ENCODE measurements at regions not wholly inside any gene's neighbourhood (a gene's known extent, or its start where the extent isn't known, plus 50 kb on each side); places are given as distances from the start of the nearest gene placed in this dataset.

DNA sequence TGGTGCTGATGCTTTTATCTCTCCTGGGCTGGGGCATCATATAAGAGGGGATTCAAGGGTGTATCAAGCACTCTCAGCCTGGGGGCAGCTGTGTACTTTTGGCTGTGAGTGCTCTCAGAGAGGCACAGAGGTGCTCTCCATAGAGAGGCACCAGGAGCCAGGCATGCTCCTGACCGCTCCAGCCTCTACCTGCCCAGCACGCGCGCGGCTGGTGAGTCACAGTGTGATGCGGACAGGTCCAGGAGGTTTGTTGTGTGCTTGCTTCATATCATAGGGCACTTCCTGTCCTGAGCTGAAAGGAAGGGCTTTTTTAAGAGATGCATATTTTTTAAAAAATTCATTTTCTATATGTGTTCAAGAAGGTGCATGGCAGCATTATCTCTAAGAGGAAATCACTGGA is 93.6 kb upstream of the BCAR3 start:
- Histone ChIP-seq H3K27me3 (ENCODE audit: insufficient read depth, poor library complexity, severe bottlenecking) (no peaks in the 10 kb centered on the region), H3K27ac (replicated peaks) (no peak overlapping the region), H3K4me3 (replicated peaks; ENCODE audit: insufficient read depth, low read length) (no peak overlapping the region)
- TF ChIP-seq POLR2AphosphoS5 (IDR thresholded peaks at IDR 0.05; ENCODE audit: low read depth), result no peak
- TF ChIP-seq, protein P1, sequence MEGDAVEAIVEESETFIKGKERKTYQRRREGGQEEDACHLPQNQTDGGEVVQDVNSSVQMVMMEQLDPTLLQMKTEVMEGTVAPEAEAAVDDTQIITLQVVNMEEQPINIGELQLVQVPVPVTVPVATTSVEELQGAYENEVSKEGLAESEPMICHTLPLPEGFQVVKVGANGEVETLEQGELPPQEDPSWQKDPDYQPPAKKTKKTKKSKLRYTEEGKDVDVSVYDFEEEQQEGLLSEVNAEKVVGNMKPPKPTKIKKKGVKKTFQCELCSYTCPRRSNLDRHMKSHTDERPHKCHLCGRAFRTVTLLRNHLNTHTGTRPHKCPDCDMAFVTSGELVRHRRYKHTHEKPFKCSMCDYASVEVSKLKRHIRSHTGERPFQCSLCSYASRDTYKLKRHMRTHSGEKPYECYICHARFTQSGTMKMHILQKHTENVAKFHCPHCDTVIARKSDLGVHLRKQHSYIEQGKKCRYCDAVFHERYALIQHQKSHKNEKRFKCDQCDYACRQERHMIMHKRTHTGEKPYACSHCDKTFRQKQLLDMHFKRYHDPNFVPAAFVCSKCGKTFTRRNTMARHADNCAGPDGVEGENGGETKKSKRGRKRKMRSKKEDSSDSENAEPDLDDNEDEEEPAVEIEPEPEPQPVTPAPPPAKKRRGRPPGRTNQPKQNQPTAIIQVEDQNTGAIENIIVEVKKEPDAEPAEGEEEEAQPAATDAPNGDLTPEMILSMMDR (IDR thresholded peaks at IDR 0.05; ENCODE audit: insufficient read depth, low read length), result no peak
- DNase-seq (ENCODE audit: low read depth in 1 of 2, low spot score in 1 of 2), result no peak

DNA sequence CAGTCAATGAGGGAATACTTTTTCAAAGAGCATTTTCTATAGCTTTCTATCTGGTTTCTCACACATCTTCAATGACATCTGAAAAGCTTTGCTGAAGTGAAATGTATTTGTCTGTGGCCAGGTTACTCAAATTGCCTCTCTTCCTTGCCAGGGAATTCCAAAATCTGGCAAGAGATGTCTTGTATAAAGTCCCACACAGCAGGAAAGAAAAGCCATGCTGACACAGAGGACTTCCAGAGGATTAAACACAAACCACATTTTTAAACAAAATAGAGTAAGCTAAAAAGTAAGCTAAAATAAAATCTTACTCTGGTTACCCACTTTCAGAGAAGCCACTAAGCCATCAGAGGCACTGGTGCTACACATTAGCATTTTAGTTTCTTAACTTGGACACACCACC is 93.1 kb upstream of the BCAR3 start:
- no peak overlapping the region for H3K27ac ChIP-seq (replicated peaks)
- TF ChIP-seq, protein P1 (IDR thresholded peaks at IDR 0.05; ENCODE audit: insufficient read depth, low read length), result no peak
- no peak for TF ChIP-seq SPI1 (IDR thresholded peaks at IDR 0.05; ENCODE audit: borderline replicate concordance, low read depth)
- TF ChIP-seq, protein P2, sequence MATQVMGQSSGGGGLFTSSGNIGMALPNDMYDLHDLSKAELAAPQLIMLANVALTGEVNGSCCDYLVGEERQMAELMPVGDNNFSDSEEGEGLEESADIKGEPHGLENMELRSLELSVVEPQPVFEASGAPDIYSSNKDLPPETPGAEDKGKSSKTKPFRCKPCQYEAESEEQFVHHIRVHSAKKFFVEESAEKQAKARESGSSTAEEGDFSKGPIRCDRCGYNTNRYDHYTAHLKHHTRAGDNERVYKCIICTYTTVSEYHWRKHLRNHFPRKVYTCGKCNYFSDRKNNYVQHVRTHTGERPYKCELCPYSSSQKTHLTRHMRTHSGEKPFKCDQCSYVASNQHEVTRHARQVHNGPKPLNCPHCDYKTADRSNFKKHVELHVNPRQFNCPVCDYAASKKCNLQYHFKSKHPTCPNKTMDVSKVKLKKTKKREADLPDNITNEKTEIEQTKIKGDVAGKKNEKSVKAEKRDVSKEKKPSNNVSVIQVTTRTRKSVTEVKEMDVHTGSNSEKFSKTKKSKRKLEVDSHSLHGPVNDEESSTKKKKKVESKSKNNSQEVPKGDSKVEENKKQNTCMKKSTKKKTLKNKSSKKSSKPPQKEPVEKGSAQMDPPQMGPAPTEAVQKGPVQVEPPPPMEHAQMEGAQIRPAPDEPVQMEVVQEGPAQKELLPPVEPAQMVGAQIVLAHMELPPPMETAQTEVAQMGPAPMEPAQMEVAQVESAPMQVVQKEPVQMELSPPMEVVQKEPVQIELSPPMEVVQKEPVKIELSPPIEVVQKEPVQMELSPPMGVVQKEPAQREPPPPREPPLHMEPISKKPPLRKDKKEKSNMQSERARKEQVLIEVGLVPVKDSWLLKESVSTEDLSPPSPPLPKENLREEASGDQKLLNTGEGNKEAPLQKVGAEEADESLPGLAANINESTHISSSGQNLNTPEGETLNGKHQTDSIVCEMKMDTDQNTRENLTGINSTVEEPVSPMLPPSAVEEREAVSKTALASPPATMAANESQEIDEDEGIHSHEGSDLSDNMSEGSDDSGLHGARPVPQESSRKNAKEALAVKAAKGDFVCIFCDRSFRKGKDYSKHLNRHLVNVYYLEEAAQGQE (IDR thresholded peaks at IDR 0.05; ENCODE audit: insufficient replicate concordance, low read depth), result no peak
- TF ChIP-seq GABPA (IDR thresholded peaks at IDR 0.05; ENCODE audit: low read depth), result no peak
- TF ChIP-seq POLR2AphosphoS5 (IDR thresholded peaks at IDR 0.05; ENCODE audit: low read depth), result no peak
- H3K27me3 ChIP-seq (ENCODE audit: insufficient read depth, poor library complexity, severe bottlenecking), result no peaks in the 10 kb centered on the region
- no peak overlapping the region for H3K4me3 ChIP-seq (replicated peaks; ENCODE audit: insufficient read depth, low read length)
- DNase-seq (ENCODE audit: low read depth in 1 of 2, low spot score in 1 of 2), result no peak

DNA sequence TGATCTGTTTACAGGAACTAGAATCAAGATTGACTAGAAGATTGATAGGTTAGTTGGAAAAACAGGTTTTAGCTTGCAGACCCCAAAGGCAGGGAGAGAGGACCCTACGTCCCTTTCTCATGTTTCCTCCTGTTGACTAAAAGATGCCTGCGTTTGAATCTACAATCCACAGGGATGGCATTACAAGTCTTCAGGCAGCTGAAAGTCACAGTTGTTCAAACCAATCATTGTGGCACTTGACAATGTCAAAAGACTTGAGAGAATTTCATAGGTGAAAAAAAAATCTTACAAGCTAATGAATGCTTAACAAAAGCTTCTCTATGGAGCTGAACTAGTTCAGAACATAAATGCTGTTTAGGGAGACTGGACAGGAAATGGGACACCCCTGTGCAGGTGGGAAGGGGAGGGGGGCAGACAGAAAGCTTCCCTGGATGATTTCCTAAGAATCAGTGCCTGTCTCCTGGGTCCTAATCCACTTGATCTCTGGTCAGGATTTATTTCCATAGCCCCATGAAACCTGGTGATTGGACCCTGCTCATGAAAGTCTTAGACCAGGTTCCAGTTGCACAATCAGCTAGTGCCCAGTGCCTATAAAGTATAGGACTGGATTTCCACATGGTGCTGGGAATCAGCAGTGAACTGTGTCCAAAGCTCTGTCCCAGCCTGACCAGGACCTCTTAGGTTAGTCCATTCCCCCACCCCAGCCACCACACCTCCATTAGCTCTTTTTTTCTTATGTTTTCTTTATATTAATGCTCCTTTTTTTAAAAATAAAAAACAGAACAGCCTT is 91.6 kb upstream of the BCAR3 start:
- no peaks in the 10 kb centered on the region for H3K27me3 ChIP-seq (ENCODE audit: insufficient read depth, poor library complexity, severe bottlenecking)
- no peak overlapping the region for H3K4me3 ChIP-seq (replicated peaks; ENCODE audit: insufficient read depth, low read length)
- TF ChIP-seq GABPA (IDR thresholded peaks at IDR 0.05; ENCODE audit: low read depth) (no peak), SPI1 (IDR thresholded peaks at IDR 0.05; ENCODE audit: borderline replicate concordance, low read depth) (no peak), POLR2AphosphoS5 (IDR thresholded peaks at IDR 0.05; ENCODE audit: low read depth) (no peak)
- TF ChIP-seq, protein P2 (IDR thresholded peaks at IDR 0.05; ENCODE audit: insufficient replicate concordance, low read depth), result no peak
- TF ChIP-seq, protein P1 (IDR thresholded peaks at IDR 0.05; ENCODE audit: insufficient read depth, low read length), result no peak
- no peak for DNase-seq (ENCODE audit: low read depth in 1 of 2, low spot score in 1 of 2)
- no peak overlapping the region for H3K27ac ChIP-seq (replicated peaks)

DNA sequence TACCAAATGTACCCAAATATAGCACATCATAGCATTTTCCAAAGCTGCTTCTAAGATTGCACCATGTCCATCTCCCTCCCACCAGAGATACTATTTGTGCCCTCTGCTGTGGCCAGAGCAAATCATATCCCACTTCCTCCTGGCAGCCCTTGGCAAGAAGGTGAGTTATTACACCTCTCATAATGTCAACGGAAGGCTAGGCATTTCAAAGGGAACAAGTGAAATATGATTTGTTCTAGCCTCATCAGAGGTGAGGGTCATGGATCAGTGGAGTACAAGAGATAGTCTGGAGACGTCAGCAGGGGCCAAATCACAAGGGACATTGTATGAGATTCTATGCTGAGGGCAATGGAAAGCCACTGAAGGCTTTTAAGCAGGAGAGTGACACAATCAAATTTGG is 90.2 kb upstream of the BCAR3 start:
- H3K4me3 ChIP-seq (replicated peaks; ENCODE audit: insufficient read depth, low read length), result no peak overlapping the region
- H3K27ac ChIP-seq (replicated peaks), result no peak overlapping the region
- no peaks in the 10 kb centered on the region for H3K27me3 ChIP-seq (ENCODE audit: insufficient read depth, poor library complexity, severe bottlenecking)
- TF ChIP-seq SPI1 (IDR thresholded peaks at IDR 0.05; ENCODE audit: borderline replicate concordance, low read depth), result no peak
- TF ChIP-seq GABPA (IDR thresholded peaks at IDR 0.05; ENCODE audit: low read depth), result no peak
- TF ChIP-seq, protein P1 (IDR thresholded peaks at IDR 0.05; ENCODE audit: insufficient read depth, low read length), result no peak
- TF ChIP-seq, protein P2 (IDR thresholded peaks at IDR 0.05; ENCODE audit: insufficient replicate concordance, low read depth), result no peak
- no peak for TF ChIP-seq POLR2AphosphoS5 (IDR thresholded peaks at IDR 0.05; ENCODE audit: low read depth)
- no peak for DNase-seq (ENCODE audit: low read depth in 1 of 2, low spot score in 1 of 2)
